T-helper 22 cell (primary cell): ENCODE measurements at regions not wholly inside any gene's neighbourhood (a gene's known extent, or its start where the extent isn't known, plus 50 kb on each side); places are given as distances from the start of the nearest gene placed in this dataset.
"Not testable (repeated sequence)": the region's sequence is repeated elsewhere in the genome, so short reads cannot be mapped to it uniquely, and the experiment has no call there.

Source experiments
- DNase-seq: peaks from one replicate; pipeline ENCODE4 v3.0.0-alpha.2; 2020; ENCODE audit warnings: low read depth

GRCh38 chr3:124318014-124318413 lies 326.1 kb upstream of the ROPN1 start:
- DNase-seq: no peak

- DNase-seq: no peak
Observed at GRCh38 chr3:124318656-124319055, 326.7 kb upstream of the ROPN1 start.

- DNase-seq: no peak
Observed at GRCh38 chr3:124320976-124321375, 329.1 kb upstream of the ROPN1 start.

GRCh38 chr3:124322309-124322880 lies 330.5 kb upstream of the ROPN1 start:
- DNase-seq: no peak

GRCh38 chr3:124322966-124323365 lies 331.0 kb upstream of the ROPN1 start:
- no peak for DNase-seq

GRCh38 chr3:124325248-124325647 lies 333.3 kb upstream of the ROPN1 start:
- no peak for DNase-seq

- no peak for DNase-seq
Observed at GRCh38 chr3:124329723-124330122, 337.8 kb upstream of the ROPN1 start.

GRCh38 chr3:124333931-124334640 lies 342.2 kb upstream of the ROPN1 start:
- DNase-seq: no peak

- no peak for DNase-seq
Observed at GRCh38 chr3:124336067-124336656, 344.2 kb upstream of the ROPN1 start.

GRCh38 chr3:124345845-124346244 lies 353.9 kb upstream of the ROPN1 start:
- DNase-seq: no peak

GRCh38 chr3:124346487-124346886 lies 354.6 kb upstream of the ROPN1 start:
- DNase-seq: no peak

GRCh38 chr3:124347418-124347817 lies 355.5 kb upstream of the ROPN1 start:
- DNase-seq: no peak

- DNase-seq: not testable (repeated sequence)
Observed at GRCh38 chr3:124348555-124348954, 356.6 kb upstream of the ROPN1 start.

GRCh38 chr3:124351430-124352148 lies 359.7 kb upstream of the ROPN1 start:
- DNase-seq: no peak

GRCh38 chr3:124352149-124352539 lies 360.2 kb upstream of the ROPN1 start:
- no peak for DNase-seq

- DNase-seq: no peak
Observed at GRCh38 chr3:124353691-124354090, 361.8 kb upstream of the ROPN1 start.

- no peak for DNase-seq
Observed at GRCh38 chr3:124354150-124354549, 362.2 kb upstream of the ROPN1 start.

- no peak for DNase-seq
Observed at GRCh38 chr3:124358156-124358555, 366.2 kb upstream of the ROPN1 start.

- no peak for DNase-seq
Observed at GRCh38 chr3:124360155-124360554, 368.2 kb upstream of the ROPN1 start.

- DNase-seq: no peak
Observed at GRCh38 chr3:124360563-124360962, 368.6 kb upstream of the ROPN1 start.

- no peak for DNase-seq
Observed at GRCh38 chr3:124361566-124361965, 368.7 kb upstream of the UMPS start.

GRCh38 chr3:124362455-124362854 lies 367.8 kb upstream of the UMPS start:
- no peak for DNase-seq

- no peak for DNase-seq
Observed at GRCh38 chr3:124363476-124363875, 366.8 kb upstream of the UMPS start.
